Aorta (tissue), 5 donors: ENCODE measurements at regions not wholly inside any gene's neighbourhood (a gene's known extent, or its start where the extent isn't known, plus 50 kb on each side); places are given as distances from the start of the nearest gene placed in this dataset.

ENCODE experiments used
- ATAC-seq: fragments of 200-7000 bp; cut with Tn5 transposase; one replicate; pipeline ENCODE4 v1.9.1; 2022; ENCODE audit warnings: moderate library complexity; ENCODE audit not compliant: low FRiP score
- DNase-seq, 2 donors: peaks; one replicate each; pipeline ENCODE4 v3.0.0-alpha.2; 2020
- H3K27ac ChIP-seq, 2 donors: one replicate each; pipeline ENCODE4 v1.5.1; 2013; ENCODE audit warnings: low read length in 2 of 2, mild to moderate bottlenecking in 2 of 2, moderate library complexity in 2 of 2, control low read depth in 1 of 2, inconsistent platforms in 1 of 2, low read depth in 1 of 2
- H3K27me3 ChIP-seq, 2 donors: one replicate each; pipeline ENCODE4 v1.6.1; 2013; ENCODE audit warnings: control low read depth in 1 of 2, low read length in 1 of 2, mild to moderate bottlenecking in 1 of 2, moderate library complexity in 1 of 2; ENCODE audit not compliant: insufficient read depth in 2 of 2, control insufficient read depth in 1 of 2
- H3K36me3 ChIP-seq, 2 donors: one replicate each; pipeline ENCODE4 v1.6.1; 2013; ENCODE audit warnings: control low read depth in 1 of 2, low read length in 1 of 2, mild to moderate bottlenecking in 1 of 2; ENCODE audit not compliant: insufficient read depth in 2 of 2, control insufficient read depth in 1 of 2
- H3K4me1 ChIP-seq, 2 donors: one replicate each; pipeline ENCODE4 v1.6.1; 2013; ENCODE audit warnings: low read length in 2 of 2, control low read depth in 1 of 2, mild to moderate bottlenecking in 1 of 2, moderate library complexity in 1 of 2; ENCODE audit not compliant: insufficient read depth in 2 of 2, control insufficient read depth in 1 of 2
- H3K4me3 ChIP-seq, 2 donors: one replicate each; pipeline ENCODE4 v1.5.1; 2013; ENCODE audit warnings: low read length in 2 of 2, control low read depth in 1 of 2, mild to moderate bottlenecking in 1 of 2
- H3K9me3 ChIP-seq: one replicate; pipeline ENCODE4 v1.6.1; 2013; ENCODE audit warnings: mild to moderate bottlenecking, low read length; ENCODE audit not compliant: control insufficient read depth
- WGBS, 2 donors: extraction: QIAGEN DNeasy Blood & Tissue Kit; methylation state at CpG; one replicate each; pipeline ENCODE4 v1.1.7; 2013; 5-methylcytosine and 5-hydroxymethylcytosine counted together
- intact Hi-C, 2 donors: fragments of 100-400 bp; cut with DNase I; formaldehyde crosslinking; loops; one replicate each; pipeline versions ENCODE4 v1.14.2 to v1.15.0; 2022
- donor health status: healthy with polysubstance abuse.
- donor health status: Bipolar disorder and iron deficiency.
- donor health status: DM: no; HTN: no; CAD: no.
- donor health status: DM: no; HTN: no; CAD: no.
- donor health status: DM: yes; HTN: yes; CAD: no.

- H3K27ac ChIP-seq = no peak overlapping the region
- DNase-seq (no peak), ATAC-seq (no peak)
- H3K4me1 ChIP-seq = no peaks in the 10 kb centered on the region
- peaks cover 2% of the 10 kb centered on the region for H3K9me3 ChIP-seq
- intact Hi-C loops = no loop called here
- WGBS, 2 donors = 91 to 94% methylated on average over 10 of the region's 10 CpGs
- no peaks in the 10 kb centered on the region for H3K36me3 ChIP-seq
- no peak overlapping the region for H3K4me3 ChIP-seq
- no peaks in the 10 kb centered on the region for H3K27me3 ChIP-seq
Measured at GRCh38 chr21:35489389-35489980, 440.4 kb upstream of the RUNX1 start.

DNA sequence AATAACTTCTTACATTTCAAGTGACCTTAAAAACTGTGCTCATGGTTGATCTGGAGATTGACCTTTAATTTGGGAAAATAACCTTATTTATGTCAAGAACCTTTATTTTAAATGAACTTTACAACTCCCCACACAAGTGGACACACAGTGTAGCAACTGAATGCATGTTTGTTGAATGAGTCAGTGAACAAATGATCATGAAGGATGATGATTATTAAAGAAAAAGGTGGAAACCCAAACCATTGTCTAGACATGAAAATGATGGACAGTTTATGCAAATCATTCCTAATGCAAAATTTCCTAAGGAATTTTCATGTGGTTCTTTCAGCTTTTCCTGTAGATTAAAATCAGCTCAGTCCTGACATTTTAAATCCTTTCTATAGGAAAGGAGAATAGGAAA, 439.8 kb upstream of the RUNX1 start:
- H3K4me3 ChIP-seq = no peak overlapping the region
- intact Hi-C loops = no loop called here
- H3K4me1 ChIP-seq = no peaks in the 10 kb centered on the region
- DNase-seq = no peak
- ATAC-seq = no peak
- no peaks in the 10 kb centered on the region for H3K27me3 ChIP-seq
- H3K36me3 ChIP-seq = no peaks in the 10 kb centered on the region
- H3K9me3 ChIP-seq = peaks cover 2% of the 10 kb centered on the region
- no peak overlapping the region for H3K27ac ChIP-seq

GRCh38 chr21:35485364-35485763, 436.3 kb upstream of the RUNX1 start:
- no peak overlapping the region for H3K27ac ChIP-seq
- no peaks in the 10 kb centered on the region for H3K9me3 ChIP-seq
- H3K27me3 ChIP-seq = no peaks in the 10 kb centered on the region
- DNase-seq (no peak), ATAC-seq (no peak)
- intact Hi-C loops = no loop called here
- no peak overlapping the region for H3K4me3 ChIP-seq
- H3K4me1 ChIP-seq = no peaks in the 10 kb centered on the region
- no peaks in the 10 kb centered on the region for H3K36me3 ChIP-seq
- WGBS, 2 donors = 87% methylated on average over 2 of the region's 2 CpGs

GRCh38 chr21:35484851-35485250, 435.7 kb upstream of the RUNX1 start:
- H3K9me3 ChIP-seq = no peaks in the 10 kb centered on the region
- no peak overlapping the region for H3K27ac ChIP-seq
- intact Hi-C loops = no loop called here
- H3K27me3 ChIP-seq = no peaks in the 10 kb centered on the region
- ATAC-seq (no peak), DNase-seq (no peak)
- H3K36me3 ChIP-seq = no peaks in the 10 kb centered on the region
- no peak overlapping the region for H3K4me3 ChIP-seq
- whole genome bisulfite sequencing, 2 donors = 77 to 79% methylated on average over 2 of the region's 2 CpGs
- H3K4me1 ChIP-seq = no peaks in the 10 kb centered on the region

- no peaks in the 10 kb centered on the region for H3K36me3 ChIP-seq
- intact Hi-C loops = no loop called here
- no peak overlapping the region for H3K27ac ChIP-seq
- H3K4me3 ChIP-seq = no peak overlapping the region
- no peaks in the 10 kb centered on the region for H3K9me3 ChIP-seq
- H3K27me3 ChIP-seq = no peaks in the 10 kb centered on the region
- ATAC-seq (no peak), DNase-seq (no peak)
- 97 to 100% methylated on average over 2 of the region's 2 CpGs for WGBS, 2 donors
- H3K4me1 ChIP-seq = no peaks in the 10 kb centered on the region
Measured at GRCh38 chr21:35484032-35484431, 434.9 kb upstream of the RUNX1 start.

DNA sequence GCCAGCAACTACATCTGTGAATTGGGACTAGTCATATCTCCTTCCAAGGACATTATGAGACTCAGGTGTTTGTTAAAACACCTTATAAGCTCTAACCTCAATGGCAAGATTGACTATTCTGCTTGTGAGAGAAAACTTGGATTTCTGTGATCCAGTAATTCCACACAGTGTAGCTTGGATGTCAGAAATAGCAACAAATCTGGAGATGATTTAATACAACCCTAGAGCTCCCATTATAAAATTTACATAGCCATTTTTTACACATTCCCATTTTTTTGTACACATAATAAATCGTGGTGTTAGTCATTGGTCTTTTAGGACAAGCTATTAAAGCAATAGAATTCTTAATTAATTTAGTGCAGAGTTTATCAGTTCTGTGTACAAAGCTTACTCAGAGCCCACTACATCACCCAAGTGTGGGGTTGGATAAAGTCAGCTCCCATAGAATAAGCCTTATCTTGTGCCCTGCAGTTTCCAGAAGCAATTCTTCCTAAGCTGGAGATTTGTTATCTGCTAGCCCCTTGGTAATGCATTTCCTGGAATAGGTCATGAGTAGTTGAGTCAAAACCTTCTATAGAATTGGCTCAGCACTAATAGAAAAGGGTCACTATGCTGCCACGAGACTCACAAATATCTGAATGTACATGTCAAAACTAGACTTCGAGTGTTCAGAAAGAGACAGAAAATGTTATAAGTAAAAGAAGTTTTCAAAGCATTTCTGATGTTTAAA, 434.0 kb upstream of the RUNX1 start:
- H3K27ac ChIP-seq = no peak overlapping the region
- WGBS, 2 donors = 36% methylated on average over 3 of the region's 3 CpGs
- intact Hi-C loops = no loop called here
- no peak overlapping the region for H3K4me3 ChIP-seq
- no peaks in the 10 kb centered on the region for H3K4me1 ChIP-seq
- H3K36me3 ChIP-seq = no peaks in the 10 kb centered on the region
- ATAC-seq = no peak
- DNase-seq = no peak
- no peaks in the 10 kb centered on the region for H3K27me3 ChIP-seq
- H3K9me3 ChIP-seq = no peaks in the 10 kb centered on the region

- Histone ChIP-seq H3K4me3 (no peak overlapping the region), H3K27me3 (no peaks in the 10 kb centered on the region), H3K36me3 (no peaks in the 10 kb centered on the region), H3K27ac (no peak overlapping the region), H3K9me3 (no peaks in the 10 kb centered on the region), H3K4me1 (no peaks in the 10 kb centered on the region)
- no peak for ATAC-seq
- 79 to 80% methylated on average over 2 of the region's 2 CpGs for WGBS, 2 donors
- intact Hi-C loops = no loop called here
- DNase-seq = no peak
Measured at GRCh38 chr21:35482096-35482495, 433.0 kb upstream of the RUNX1 start.

GRCh38 chr21:35481005-35481404, 431.9 kb upstream of the RUNX1 start:
- no peaks in the 10 kb centered on the region for H3K9me3 ChIP-seq
- no peak overlapping the region for H3K4me3 ChIP-seq
- intact Hi-C loops = no loop called here
- WGBS, 2 donors = 67 to 79% methylated on average over 6 of the region's 6 CpGs
- no peaks in the 10 kb centered on the region for H3K36me3 ChIP-seq
- DNase-seq (no peak), ATAC-seq (no peak)
- no peaks in the 10 kb centered on the region for H3K27me3 ChIP-seq
- no peaks in the 10 kb centered on the region for H3K4me1 ChIP-seq
- no peak overlapping the region for H3K27ac ChIP-seq

- Histone ChIP-seq H3K4me1 (no peaks in the 10 kb centered on the region), H3K27me3 (no peaks in the 10 kb centered on the region), H3K4me3 (no peak overlapping the region), H3K27ac (no peak overlapping the region), H3K9me3 (no peaks in the 10 kb centered on the region), H3K36me3 (no peaks in the 10 kb centered on the region)
- DNase-seq (no peak), ATAC-seq (no peak)
- 95 to 98% methylated on average over 1 of the region's 1 CpG for WGBS, 2 donors
- intact Hi-C loops = no loop called here
Measured at GRCh38 chr21:35479529-35479928, 430.4 kb upstream of the RUNX1 start.
